ENCODE measurements at regions not wholly inside any gene's neighbourhood (a gene's known extent, or its start where the extent isn't known, plus 50 kb on each side); places are given as distances from the start of the nearest gene placed in this dataset.

DNA sequence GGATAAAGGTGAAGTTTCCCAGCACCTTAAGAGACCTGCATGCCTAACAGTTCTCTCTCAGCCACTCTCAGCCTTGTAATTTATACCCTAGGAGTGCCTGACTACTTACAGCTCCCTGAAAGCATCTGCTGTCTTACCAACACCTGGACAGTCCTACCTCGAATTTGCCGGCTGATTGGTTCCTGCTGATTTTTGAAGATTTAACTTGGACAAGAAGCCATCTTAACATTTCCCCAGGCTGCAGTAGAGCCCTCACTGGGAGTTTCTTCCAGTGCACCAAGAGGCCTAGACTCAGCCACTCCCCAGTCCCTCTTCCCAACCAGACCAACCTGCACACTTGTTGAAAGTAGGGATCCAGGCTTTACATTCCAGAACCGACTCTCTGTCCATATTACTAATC lies 174.5 kb downstream of the LINC00237 start:
- Histone ChIP-seq H3K27ac (no peak overlapping the region), H3K36me3 (no peaks in the 10 kb centered on the region), H3K9me3 (no peaks in the 10 kb centered on the region), H3K4me3 (no peak overlapping the region), H3K27me3 (peaks cover 6% of the 10 kb centered on the region), H3K4me1 (no peaks in the 10 kb centered on the region)
- intact Hi-C loops (cut with DNase I) = no loop called here
- TF ChIP-seq CTCF (IDR thresholded peaks at IDR 0.05) = no peak
- DNase-seq (no peak), ATAC-seq (no peak)

GRCh38 chr20:20931024-20931423 lies 175.1 kb downstream of the LINC00237 start:
- H3K4me3 ChIP-seq = no peak overlapping the region
- H3K27me3 ChIP-seq = peaks cover 6% of the 10 kb centered on the region
- ATAC-seq = no peak
- no peaks in the 10 kb centered on the region for H3K36me3 ChIP-seq
- no peak for TF ChIP-seq CTCF (IDR thresholded peaks at IDR 0.05)
- DNase-seq = no peak
- no peaks in the 10 kb centered on the region for H3K9me3 ChIP-seq
- intact Hi-C loops (cut with DNase I) = no loop called here
- H3K4me1 ChIP-seq = no peaks in the 10 kb centered on the region
- H3K27ac ChIP-seq = no peak overlapping the region

- Histone ChIP-seq H3K4me1 (no peaks in the 10 kb centered on the region), H3K4me3 (no peak overlapping the region), H3K27ac (no peak overlapping the region), H3K27me3 (peaks cover 6% of the 10 kb centered on the region), H3K36me3 (no peaks in the 10 kb centered on the region), H3K9me3 (no peaks in the 10 kb centered on the region)
- DNase-seq = no peak
- TF ChIP-seq CTCF (IDR thresholded peaks at IDR 0.05) = no peak
- no peak for ATAC-seq
- intact Hi-C loops (cut with DNase I) = no loop called here
These were observed 175.7 kb downstream of the LINC00237 start for GRCh38 chr20:20930500-20930899.

DNA sequence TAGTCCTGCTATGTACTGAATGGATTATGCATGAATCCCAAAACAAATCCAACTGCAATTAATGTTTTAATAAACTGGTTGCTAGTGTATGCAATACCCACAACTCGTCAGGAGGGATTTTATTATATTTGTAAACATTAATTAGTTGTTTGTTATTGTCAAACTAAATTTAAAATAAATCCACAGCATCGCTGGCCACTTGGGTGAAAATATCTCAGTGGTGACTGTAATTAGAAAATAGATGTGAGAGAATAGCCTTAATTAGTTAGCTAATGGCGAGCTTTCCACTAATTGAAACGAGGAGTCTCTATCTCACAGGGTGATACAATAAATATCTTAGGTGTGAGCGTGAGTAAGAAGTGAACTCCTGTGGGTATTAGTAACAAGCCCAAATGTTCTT lies 176.8 kb downstream of the LINC00237 start:
- intact Hi-C loops (cut with DNase I) = no loop called here
- no peak for ATAC-seq

GRCh38 chr20:20926222-20926905 lies 179.8 kb downstream of the LINC00237 start:
- DNase-seq (no peak), ATAC-seq (no peak)
- no peak for TF ChIP-seq CTCF (IDR thresholded peaks at IDR 0.05)
- no peaks in the 10 kb centered on the region for H3K36me3 ChIP-seq
- no peak overlapping the region for H3K27ac ChIP-seq
- no peak overlapping the region for H3K4me3 ChIP-seq
- H3K4me1 ChIP-seq = no peaks in the 10 kb centered on the region
- no peaks in the 10 kb centered on the region for H3K9me3 ChIP-seq
- no peaks in the 10 kb centered on the region for H3K27me3 ChIP-seq
- intact Hi-C loops (cut with DNase I) = no loop called here

More for the DNA sequence above, 176.8 kb downstream of the LINC00237 start:
- Histone ChIP-seq H3K9me3 (no peaks in the 10 kb centered on the region), H3K4me3 (no peak overlapping the region), H3K27ac (no peak overlapping the region), H3K27me3 (peaks cover 6% of the 10 kb centered on the region), H3K36me3 (no peaks in the 10 kb centered on the region), H3K4me1 (no peaks in the 10 kb centered on the region)
- no peak for TF ChIP-seq CTCF (IDR thresholded peaks at IDR 0.05)
- DNase-seq = no peak

- intact Hi-C loops (cut with DNase I) = no loop called here
- no peak for ATAC-seq
These were observed 185.7 kb downstream of the LINC00237 start for GRCh38 chr20:20920433-20920832.

More at GRCh38 chr20:20920433-20920832, 185.7 kb downstream of the LINC00237 start:
- Histone ChIP-seq H3K4me3 (no peak overlapping the region), H3K9me3 (peaks cover 12% of the 10 kb centered on the region), H3K27ac (no peak overlapping the region), H3K36me3 (no peaks in the 10 kb centered on the region), H3K27me3 (no peaks in the 10 kb centered on the region), H3K4me1 (no peaks in the 10 kb centered on the region)
- TF ChIP-seq CTCF (IDR thresholded peaks at IDR 0.05) = no peak
- DNase-seq = no peak

Measured in upper lobe of right lung (tissue), 1 donor.